Fibroblast of skin of back (primary cell): ENCODE measurements at regions not wholly inside any gene's neighbourhood (a gene's known extent, or its start where the extent isn't known, plus 50 kb on each side); places are given as distances from the start of the nearest gene placed in this dataset.

Experiments used
- DNase-seq: peaks from one replicate; pipeline ENCODE4 v3.0.0-alpha.2; 2013

GRCh38 chr1:72637593-72637992, 355.3 kb upstream of the NEGR1 start:
- no peak for DNase-seq

GRCh38 chr1:72636631-72637030, 354.3 kb upstream of the NEGR1 start:
- DNase-seq = peak; percentile 15

- DNase-seq = peak; percentile 4
Observed at GRCh38 chr1:72635719-72636118, 353.4 kb upstream of the NEGR1 start.

GRCh38 chr1:72634946-72635345, 352.6 kb upstream of the NEGR1 start:
- DNase-seq = no peak

- DNase-seq = no peak
Observed at GRCh38 chr1:72631449-72631848, 349.1 kb upstream of the NEGR1 start.

- DNase-seq = peak; percentile 57
Observed at GRCh38 chr1:72623299-72623708, 341.0 kb upstream of the NEGR1 start.

- no peak for DNase-seq
Observed at GRCh38 chr1:72620453-72620852, 338.1 kb upstream of the NEGR1 start.

- no peak for DNase-seq
Observed at GRCh38 chr1:72606216-72606810, 324.0 kb upstream of the NEGR1 start.

GRCh38 chr1:72601035-72601674, 318.8 kb upstream of the NEGR1 start:
- no peak for DNase-seq

- no peak for DNase-seq
Observed at GRCh38 chr1:72586023-72586685, 303.8 kb upstream of the NEGR1 start.

- DNase-seq = no peak
Observed at GRCh38 chr1:72579629-72580028, 297.3 kb upstream of the NEGR1 start.

- no peak for DNase-seq
Observed at GRCh38 chr1:72570815-72571214, 288.5 kb upstream of the NEGR1 start.

- DNase-seq = no peak
Observed at GRCh38 chr1:72568113-72568512, 285.8 kb upstream of the NEGR1 start.

- DNase-seq = no peak
Observed at GRCh38 chr1:72567521-72567920, 285.2 kb upstream of the NEGR1 start.

GRCh38 chr1:72564749-72565148, 282.4 kb upstream of the NEGR1 start:
- DNase-seq = no peak

- DNase-seq = peak; percentile 28
Observed at GRCh38 chr1:72557446-72558049, 275.2 kb upstream of the NEGR1 start.

GRCh38 chr1:72547412-72547811, 265.1 kb upstream of the NEGR1 start:
- DNase-seq = peak; percentile 9

- DNase-seq = no peak
Observed at GRCh38 chr1:72540674-72541073, 258.3 kb upstream of the NEGR1 start.

GRCh38 chr1:72535470-72535869, 253.1 kb upstream of the NEGR1 start:
- DNase-seq = no peak

GRCh38 chr1:72530646-72531045, 248.3 kb upstream of the NEGR1 start:
- DNase-seq = peak; percentile 20

- DNase-seq = peak; percentile 36
Observed at GRCh38 chr1:72526926-72527325, 244.6 kb upstream of the NEGR1 start.

- DNase-seq = no peak
Observed at GRCh38 chr1:72524021-72524420, 241.7 kb upstream of the NEGR1 start.

- DNase-seq = no peak
Observed at GRCh38 chr1:72521659-72522058, 239.3 kb upstream of the NEGR1 start.

GRCh38 chr1:72516826-72517225, 234.5 kb upstream of the NEGR1 start:
- no peak for DNase-seq
